Astrocyte (in vitro differentiated cells and primary cell): ENCODE measurements at regions not wholly inside any gene's neighbourhood (a gene's known extent, or its start where the extent isn't known, plus 50 kb on each side); places are given as distances from the start of the nearest gene placed in this dataset.

ENCODE experiments used
- DNase-seq: peaks from one replicate; pipeline ENCODE4 v3.0.0-alpha.2; 2010; ENCODE audit warnings: low read depth
- FAIRE-seq: peaks from 2 replicates; lab custom pipeline; 2011; peaks lifted over from hg19 to GRCh38; lab: Jason Lieb, UNC
- H2AFZ ChIP-seq: 2 replicates; pipeline ENCODE4 v1.6.0; 2012; ENCODE audit warnings: low read depth, low read length, inconsistent platforms
- H3K27ac ChIP-seq: 2 replicates; pipeline ENCODE4 v1.5.1; 2011; ENCODE audit warnings: low read depth, low read length, inconsistent platforms
- H3K27me3 ChIP-seq: 2 replicates; pipeline ENCODE4 v1.6.0; 2011; ENCODE audit warnings: low read length, inconsistent platforms; ENCODE audit not compliant: insufficient read depth
- H3K36me3 ChIP-seq: 2 replicates; pipeline ENCODE4 v1.5.1; 2011; ENCODE audit warnings: low read length, inconsistent platforms; ENCODE audit not compliant: insufficient read depth
- H3K4me1 ChIP-seq: 2 replicates; pipeline ENCODE4 v1.5.1; 2011; ENCODE audit warnings: low read length, inconsistent platforms; ENCODE audit not compliant: insufficient read depth
- H3K4me2 ChIP-seq: 2 replicates; pipeline ENCODE4 v1.6.0; 2012; ENCODE audit warnings: low read length, inconsistent platforms
- H3K4me3 ChIP-seq: 2 replicates; pipeline ENCODE4 v1.5.1; 2011; ENCODE audit warnings: low read depth, mild to moderate bottlenecking, low read length, inconsistent platforms; ENCODE audit not compliant: insufficient read depth
- H3K79me2 ChIP-seq: 2 replicates; pipeline ENCODE4 v1.6.0; 2012; ENCODE audit warnings: mild to moderate bottlenecking, low read length, inconsistent platforms; ENCODE audit not compliant: insufficient read depth
- H3K9ac ChIP-seq: 2 replicates; pipeline ENCODE4 v1.6.0; 2012; ENCODE audit warnings: mild to moderate bottlenecking, low read length, inconsistent platforms
- H3K9me3 ChIP-seq: 2 replicates; pipeline ENCODE4 v1.5.1; 2012; ENCODE audit warnings: low read depth, mild to moderate bottlenecking, low read length, inconsistent platforms; ENCODE audit not compliant: insufficient read depth
- H4K20me1 ChIP-seq: 2 replicates; pipeline ENCODE4 v1.6.0; 2012; ENCODE audit warnings: low read length, inconsistent platforms; ENCODE audit not compliant: insufficient read depth
- H3K27ac Mint-ChIP-seq: one replicate; pipeline ENCODE4 v1.8.0; 2021; ENCODE audit warnings: mild to moderate bottlenecking, mixed read lengths; ENCODE audit not compliant: unreplicated experiment
- H3K27me3 Mint-ChIP-seq: one replicate; pipeline ENCODE4 v1.8.0; 2021; ENCODE audit warnings: low read depth, mixed read lengths; ENCODE audit not compliant: unreplicated experiment
- H3K36me3 Mint-ChIP-seq: one replicate; pipeline ENCODE4 v1.8.0; 2021; ENCODE audit warnings: low read depth, mixed read lengths; ENCODE audit not compliant: unreplicated experiment
- H3K4me1 Mint-ChIP-seq: one replicate; pipeline ENCODE4 v1.8.0; 2021; ENCODE audit warnings: low read depth, mixed read lengths; ENCODE audit not compliant: unreplicated experiment
- H3K4me3 Mint-ChIP-seq: one replicate; pipeline ENCODE4 v1.8.0; 2021; ENCODE audit warnings: mild to moderate bottlenecking, moderate library complexity, mixed read lengths; ENCODE audit not compliant: unreplicated experiment
- H3K9me3 Mint-ChIP-seq: one replicate; pipeline ENCODE4 v1.8.0; 2021; ENCODE audit warnings: mild to moderate bottlenecking, mixed read lengths; ENCODE audit not compliant: unreplicated experiment
- EZH2 ChIP-seq: IDR thresholded peaks from 2 replicates; pipeline ENCODE4 v1.6.1; 2012; ENCODE audit warnings: mild to moderate bottlenecking, low read length, inconsistent platforms; ENCODE audit not compliant: insufficient read depth
- TF ChIP-seq, protein P1 (sequence below): IDR thresholded peaks from 2 replicates; pipeline ENCODE4 v1.5.1; 2011; ENCODE audit warnings: low read depth, mild to moderate bottlenecking, inconsistent platforms, low read length, moderate library complexity; ENCODE audit not compliant: insufficient read depth

- H3K27me3 Mint-ChIP-seq = peaks cover 51% of the 10 kb centered on the region
- H3K36me3 ChIP-seq = no peaks in the 10 kb centered on the region
- no peak overlapping the region for H3K27ac Mint-ChIP-seq
- H3K9me3 ChIP-seq = no peaks in the 10 kb centered on the region
- no peaks in the 10 kb centered on the region for H3K4me1 ChIP-seq
- no peak for FAIRE-seq
- H4K20me1 ChIP-seq = no peaks in the 10 kb centered on the region
- H3K27me3 ChIP-seq = peaks cover 11% of the 10 kb centered on the region
- H3K36me3 Mint-ChIP-seq = no peaks in the 10 kb centered on the region
- peaks cover 7% of the 10 kb centered on the region for H3K4me1 Mint-ChIP-seq
- no peak for DNase-seq
- H3K4me3 Mint-ChIP-seq = no peak overlapping the region
- no peaks in the 10 kb centered on the region for H3K79me2 ChIP-seq
- no peak for TF ChIP-seq EZH2
- TF ChIP-seq, protein P1, sequence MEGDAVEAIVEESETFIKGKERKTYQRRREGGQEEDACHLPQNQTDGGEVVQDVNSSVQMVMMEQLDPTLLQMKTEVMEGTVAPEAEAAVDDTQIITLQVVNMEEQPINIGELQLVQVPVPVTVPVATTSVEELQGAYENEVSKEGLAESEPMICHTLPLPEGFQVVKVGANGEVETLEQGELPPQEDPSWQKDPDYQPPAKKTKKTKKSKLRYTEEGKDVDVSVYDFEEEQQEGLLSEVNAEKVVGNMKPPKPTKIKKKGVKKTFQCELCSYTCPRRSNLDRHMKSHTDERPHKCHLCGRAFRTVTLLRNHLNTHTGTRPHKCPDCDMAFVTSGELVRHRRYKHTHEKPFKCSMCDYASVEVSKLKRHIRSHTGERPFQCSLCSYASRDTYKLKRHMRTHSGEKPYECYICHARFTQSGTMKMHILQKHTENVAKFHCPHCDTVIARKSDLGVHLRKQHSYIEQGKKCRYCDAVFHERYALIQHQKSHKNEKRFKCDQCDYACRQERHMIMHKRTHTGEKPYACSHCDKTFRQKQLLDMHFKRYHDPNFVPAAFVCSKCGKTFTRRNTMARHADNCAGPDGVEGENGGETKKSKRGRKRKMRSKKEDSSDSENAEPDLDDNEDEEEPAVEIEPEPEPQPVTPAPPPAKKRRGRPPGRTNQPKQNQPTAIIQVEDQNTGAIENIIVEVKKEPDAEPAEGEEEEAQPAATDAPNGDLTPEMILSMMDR = no peak
- H3K27ac ChIP-seq = no peak overlapping the region
- H2AFZ ChIP-seq = no peak overlapping the region
- H3K4me3 ChIP-seq = no peak overlapping the region
- H3K9me3 Mint-ChIP-seq = peaks cover 6% of the 10 kb centered on the region
- H3K9ac ChIP-seq = no peak overlapping the region
- no peak overlapping the region for H3K4me2 ChIP-seq
Observed at GRCh38 chr6:167733740-167734661, 92.7 kb upstream of the AFDN start.

DNA sequence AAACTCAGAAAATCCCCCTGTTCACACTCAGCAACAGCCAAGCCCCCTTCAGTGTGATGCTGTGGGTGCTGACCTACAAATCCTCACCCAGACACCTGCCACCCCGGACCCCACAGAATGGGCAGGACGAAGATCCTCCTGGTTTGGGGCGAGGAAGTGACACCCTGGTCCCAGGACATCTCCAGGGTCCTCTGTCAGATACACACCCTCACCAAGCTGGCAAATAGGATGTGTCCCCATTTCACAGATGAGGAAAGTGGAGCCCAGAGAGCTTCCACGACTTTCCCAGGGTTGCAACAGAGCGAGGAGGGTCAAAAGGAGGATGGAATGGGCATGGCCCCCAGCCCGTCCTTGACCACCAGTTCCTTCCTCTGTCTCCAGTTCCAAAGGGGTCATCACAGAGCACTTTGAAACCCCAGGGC is 92.0 kb upstream of the AFDN start:
- no peak overlapping the region for H3K4me3 Mint-ChIP-seq
- Histone ChIP-seq H3K79me2 (no peaks in the 10 kb centered on the region), H3K9ac (no peak overlapping the region), H3K9me3 (no peaks in the 10 kb centered on the region), H4K20me1 (no peaks in the 10 kb centered on the region), H3K4me3 (no peak overlapping the region), H3K27me3 (peaks cover 11% of the 10 kb centered on the region), H3K27ac (no peak overlapping the region), H3K4me1 (no peaks in the 10 kb centered on the region), H3K4me2 (no peak overlapping the region), H2AFZ (no peak overlapping the region), H3K36me3 (no peaks in the 10 kb centered on the region)
- H3K27ac Mint-ChIP-seq = no peak overlapping the region
- peaks cover 10% of the 10 kb centered on the region for H3K4me1 Mint-ChIP-seq
- no peaks in the 10 kb centered on the region for H3K36me3 Mint-ChIP-seq
- H3K27me3 Mint-ChIP-seq = peaks cover 48% of the 10 kb centered on the region
- no peak for FAIRE-seq
- peaks cover 6% of the 10 kb centered on the region for H3K9me3 Mint-ChIP-seq
- TF ChIP-seq EZH2 = no peak
- TF ChIP-seq, protein P1 = no peak
- DNase-seq = no peak
